ENCODE measurements at regions not wholly inside any gene's neighbourhood (a gene's known extent, or its start where the extent isn't known, plus 50 kb on each side); places are given as distances from the start of the nearest gene placed in this dataset.

GRCh38 chr7:88452646-88453045, 146.0 kb upstream of the STEAP4 start (continued):
- TF ChIP-seq, protein P1, sequence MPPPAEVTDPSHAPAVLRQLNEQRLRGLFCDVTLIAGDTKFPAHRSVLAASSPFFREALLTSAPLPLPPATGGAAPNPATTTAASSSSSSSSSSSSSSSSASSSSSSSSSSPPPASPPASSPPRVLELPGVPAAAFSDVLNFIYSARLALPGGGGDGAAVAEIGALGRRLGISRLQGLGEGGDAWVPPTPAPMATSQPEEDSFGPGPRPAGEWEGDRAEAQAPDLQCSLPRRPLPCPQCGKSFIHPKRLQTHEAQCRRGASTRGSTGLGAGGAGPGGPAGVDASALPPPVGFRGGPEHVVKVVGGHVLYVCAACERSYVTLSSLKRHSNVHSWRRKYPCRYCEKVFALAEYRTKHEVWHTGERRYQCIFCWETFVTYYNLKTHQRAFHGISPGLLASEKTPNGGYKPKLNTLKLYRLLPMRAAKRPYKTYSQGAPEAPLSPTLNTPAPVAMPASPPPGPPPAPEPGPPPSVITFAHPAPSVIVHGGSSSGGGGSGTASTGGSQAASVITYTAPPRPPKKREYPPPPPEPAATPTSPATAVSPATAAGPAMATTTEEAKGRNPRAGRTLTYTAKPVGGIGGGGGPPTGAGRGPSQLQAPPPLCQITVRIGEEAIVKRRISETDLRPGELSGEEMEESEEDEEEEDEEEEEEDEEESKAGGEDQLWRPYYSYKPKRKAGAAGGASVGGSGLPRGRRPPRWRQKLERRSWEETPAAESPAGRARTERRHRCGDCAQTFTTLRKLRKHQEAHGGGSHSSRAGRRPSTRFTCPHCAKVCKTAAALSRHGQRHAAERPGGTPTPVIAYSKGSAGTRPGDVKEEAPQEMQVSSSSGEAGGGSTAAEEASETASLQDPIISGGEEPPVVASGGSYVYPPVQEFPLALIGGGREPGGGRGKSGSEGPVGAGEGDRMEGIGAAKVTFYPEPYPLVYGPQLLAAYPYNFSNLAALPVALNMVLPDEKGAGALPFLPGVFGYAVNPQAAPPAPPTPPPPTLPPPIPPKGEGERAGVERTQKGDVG (CRISPR knock-in tag; IDR thresholded peaks at IDR 0.05; ENCODE audit: borderline replicate concordance) = no peak
- TF ChIP-seq HNF4A (CRISPR knock-in tag; IDR thresholded peaks at IDR 0.05) = no peak
- no peak for TF ChIP-seq ZNF30 (CRISPR knock-in tag; IDR thresholded peaks at IDR 0.05)
- no peak for TF ChIP-seq ZNF503 (CRISPR knock-in tag; IDR thresholded peaks at IDR 0.05)
- no peak for TF ChIP-seq ZFP1 (CRISPR knock-in tag; IDR thresholded peaks at IDR 0.05)

- Histone ChIP-seq H3K9ac (ENCODE audit: insufficient read depth, low read depth, low read length) (no peak overlapping the region), H3K4me2 (ENCODE audit: low read depth, low read length) (no peak overlapping the region), H3K4me3 (replicated peaks in 1 of 3; ENCODE audit: insufficient read depth in 1 of 3, low read depth in 2 of 3, low read length in 3 of 3) (no peak overlapping the region), H3K79me2 (ENCODE audit: insufficient read depth, low read length) (no peaks in the 10 kb centered on the region), H4K20me1 (ENCODE audit: insufficient read depth, low read length) (no peaks in the 10 kb centered on the region), H3K27me3 (ENCODE audit: control insufficient read depth in 1 of 2, insufficient read depth in 2 of 2, low read length in 2 of 2) (no peaks in the 10 kb centered on the region), H3K9me3 (ENCODE audit: low read length) (no peaks in the 10 kb centered on the region), H3K36me3 (replicated peaks in 1 of 2; ENCODE audit: control insufficient read depth in 1 of 2, insufficient read depth in 2 of 2, low read length in 2 of 2) (no peaks in the 10 kb centered on the region), H2AFZ (ENCODE audit: low read length) (no peak overlapping the region), H3K4me1 (ENCODE audit: insufficient read depth, low read length) (no peaks in the 10 kb centered on the region), H3K27ac (ENCODE audit: extremely low read length, insufficient read depth, low read length) (no peak overlapping the region)
- intact Hi-C loops (cut with micrococcal nuclease; ENCODE audit: unreplicated experiment) = no loop called here
- whole genome bisulfite sequencing (ENCODE audit: low lambda C conversion rate) = 0% methylated on average over 1 of the region's 1 CpG
- ATAC-seq (no peak), FAIRE-seq (no peak), DNase-seq (ENCODE audit: low spot score) (no peak)
- CTCF ChIA-PET (ENCODE audit: low intra/inter-chr PET ratio, low total read pairs) = no interaction called here
- no TSS peak for BruUV-seq (replicated peaks)
- in situ Hi-C loops (cut with HindIII; ENCODE audit: extremely low pct_ligation_motif_present, low pct_unique_long_range_greater_than_20kb) = no loop called here
- peak; percentile 94 for TF ChIP-seq MAFF (IDR thresholded peaks at IDR 0.05; ENCODE audit: low read depth, low read length)
- no peak for TF ChIP-seq HOXA9 (CRISPR knock-in tag; IDR thresholded peaks at IDR 0.05; ENCODE audit: borderline replicate concordance)
- TF ChIP-seq NFE2L2 (IDR thresholded peaks at IDR 0.05; ENCODE audit: low read length) = peak; percentile 70
- TF ChIP-seq MAFK (conservative IDR thresholded peaks at IDR 0.05 in 1 of 2, IDR thresholded peaks at IDR 0.05 in 1 of 2; ENCODE audit: low read length in 2 of 2) = peak; percentile 94 to 96
- no peak for TF ChIP-seq ZHX1 (CRISPR knock-in tag; IDR thresholded peaks at IDR 0.05; ENCODE audit: low read depth)
- POLR2A ChIA-PET = no interaction called here
Observed at GRCh38 chr7:88450874-88451273, 144.2 kb upstream of the STEAP4 start.
